Left ventricle myocardium inferior (tissue), 1 donor: ENCODE measurements at regions not wholly inside any gene's neighbourhood (a gene's known extent, or its start where the extent isn't known, plus 50 kb on each side); places are given as distances from the start of the nearest gene placed in this dataset.
"Not testable (repeated sequence)": the region's sequence is repeated elsewhere in the genome, so short reads cannot be mapped to it uniquely, and the experiment has no call there.

ENCODE experiments used
- DNase-seq: peaks from one replicate; pipeline ENCODE4 v3.0.0-alpha.2; 2020
- H3K27ac ChIP-seq: fragments of 200-600 bp; replicated peaks from 2 replicates; pipeline ENCODE4 v1.8.0; 2021
- H3K27me3 ChIP-seq: fragments of 200-600 bp; 2 replicates; pipeline ENCODE4 v1.8.0; 2021; ENCODE audit warnings: low read depth
- H3K36me3 ChIP-seq: fragments of 200-600 bp; 2 replicates; pipeline ENCODE4 v1.8.0; 2021
- H3K4me1 ChIP-seq: fragments of 200-600 bp; 2 replicates; pipeline ENCODE4 v1.8.0; 2021
- H3K4me3 ChIP-seq: fragments of 200-600 bp; 2 replicates; pipeline ENCODE4 v1.8.0; 2021; ENCODE audit warnings: mild to moderate bottlenecking, moderate library complexity
- H3K9me3 ChIP-seq: fragments of 200-600 bp; replicated peaks from 2 replicates; pipeline ENCODE4 v1.8.0; 2021
- CTCF ChIP-seq: fragments of 200-600 bp; IDR thresholded peaks from 2 replicates; pipeline ENCODE4 v1.8.0; 2021; ENCODE audit warnings: antibody characterized with exemption, mild to moderate bottlenecking, borderline replicate concordance
- intact Hi-C: fragments of 100-400 bp; cut with micrococcal nuclease; formaldehyde crosslinking; loops from one replicate; pipeline ENCODE4 v1.11.0; 2022
- donor health status: DM: no; HTN: yes; CAD: no; lungs with severe emphysema.

GRCh38 chrY:21702927-21703326 is 168.2 kb downstream of the RBMY1A1 start:
- peak overlapping the region; percentile 66 for H3K27ac ChIP-seq
- H3K36me3 ChIP-seq, H3K27me3 ChIP-seq, DNase-seq, H3K4me3 ChIP-seq, H3K4me1 ChIP-seq, intact Hi-C loops: not testable (repeated sequence)
- H3K9me3 ChIP-seq, result peaks cover 11% of the 10 kb centered on the region

GRCh38 chrY:21705309-21705708 is 170.6 kb downstream of the RBMY1A1 start:
- Histone ChIP-seq H3K4me3 (no peak overlapping the region), H3K27me3 (no peaks in the 10 kb centered on the region), H3K27ac (no peak overlapping the region), H3K4me1 (no peaks in the 10 kb centered on the region), H3K9me3 (peaks cover 11% of the 10 kb centered on the region), H3K36me3 (no peaks in the 10 kb centered on the region)
- no peak for TF ChIP-seq CTCF
- intact Hi-C loops, result no loop called here
- DNase-seq, result no peak

GRCh38 chrY:21706611-21707010 is 171.9 kb downstream of the RBMY1A1 start:
- H3K4me3 ChIP-seq, intact Hi-C loops: not testable (repeated sequence)

GRCh38 chrY:21735489-21736060 is 158.8 kb downstream of the RBMY1D start:
- H3K27ac ChIP-seq, H3K9me3 ChIP-seq, DNase-seq, H3K36me3 ChIP-seq, H3K4me3 ChIP-seq, H3K27me3 ChIP-seq, H3K4me1 ChIP-seq, intact Hi-C loops: not testable (repeated sequence)

More at GRCh38 chrY:21706611-21707010, 171.9 kb downstream of the RBMY1A1 start:
- not testable (repeated sequence) for H3K36me3 ChIP-seq, H3K27ac ChIP-seq, DNase-seq, H3K27me3 ChIP-seq, H3K4me1 ChIP-seq
- H3K9me3 ChIP-seq, result peaks cover 11% of the 10 kb centered on the region

GRCh38 chrY:21744998-21745397 is 149.3 kb downstream of the RBMY1D start:
- H3K27ac ChIP-seq, H3K27me3 ChIP-seq, intact Hi-C loops, H3K9me3 ChIP-seq, H3K36me3 ChIP-seq, DNase-seq, H3K4me3 ChIP-seq, H3K4me1 ChIP-seq: not testable (repeated sequence)

- H3K27ac ChIP-seq, H3K36me3 ChIP-seq, DNase-seq: not testable (repeated sequence)
Observed at GRCh38 chrY:21760243-21760642, 134.1 kb downstream of the RBMY1D start.

GRCh38 chrY:21767824-21768223 is 126.5 kb downstream of the RBMY1D start:
- intact Hi-C loops, H3K27ac ChIP-seq, H3K27me3 ChIP-seq, H3K4me1 ChIP-seq, H3K4me3 ChIP-seq, H3K9me3 ChIP-seq, H3K36me3 ChIP-seq, DNase-seq: not testable (repeated sequence)

More at GRCh38 chrY:21760243-21760642, 134.1 kb downstream of the RBMY1D start:
- H3K4me3 ChIP-seq, H3K9me3 ChIP-seq, intact Hi-C loops, H3K4me1 ChIP-seq, H3K27me3 ChIP-seq: not testable (repeated sequence)

GRCh38 chrY:21782174-21782860 is 112.0 kb downstream of the RBMY1D start:
- H3K27me3 ChIP-seq, H3K4me1 ChIP-seq, DNase-seq, H3K4me3 ChIP-seq, intact Hi-C loops, H3K27ac ChIP-seq, H3K36me3 ChIP-seq, H3K9me3 ChIP-seq: not testable (repeated sequence)

- no peaks in the 10 kb centered on the region for H3K9me3 ChIP-seq
- no peaks in the 10 kb centered on the region for H3K27me3 ChIP-seq
- H3K4me3 ChIP-seq, result no peak overlapping the region
- H3K27ac ChIP-seq, result no peak overlapping the region
- intact Hi-C loops, result no loop called here
- TF ChIP-seq CTCF, result no peak
- DNase-seq, result no peak
- H3K4me1 ChIP-seq, result no peaks in the 10 kb centered on the region
- H3K36me3 ChIP-seq, result no peaks in the 10 kb centered on the region
Observed at GRCh38 chrY:21813484-21814233, 80.7 kb downstream of the RBMY1D start.
